GM13977 (cell line): ENCODE measurements at regions not wholly inside any gene's neighbourhood (a gene's known extent, or its start where the extent isn't known, plus 50 kb on each side); places are given as distances from the start of the nearest gene placed in this dataset.

Experiments
- DNase-seq: peaks from one replicate; pipeline ENCODE4 v3.0.0; 2012; ENCODE audit warnings: low spot score
- CTCF ChIP-seq: IDR thresholded peaks from 2 replicates; pipeline ENCODE4 v1.5.1; 2012; ENCODE audit warnings: mild to moderate bottlenecking, control low read depth; ENCODE audit not compliant: insufficient read depth; ENCODE audit errors: extremely low read depth, missing control alignments
- in situ Hi-C: fragments of 300-500 bp; cut with MboI; formaldehyde crosslinking; loops from one replicate; pipeline ENCODE4 v1.12.0; 2022; ENCODE audit warnings: low sequenced_read_pairs, low pct_unique_long_range_greater_than_20kb, mixed read lengths, inconsistent platforms; ENCODE audit not compliant: unreplicated experiment

DNA sequence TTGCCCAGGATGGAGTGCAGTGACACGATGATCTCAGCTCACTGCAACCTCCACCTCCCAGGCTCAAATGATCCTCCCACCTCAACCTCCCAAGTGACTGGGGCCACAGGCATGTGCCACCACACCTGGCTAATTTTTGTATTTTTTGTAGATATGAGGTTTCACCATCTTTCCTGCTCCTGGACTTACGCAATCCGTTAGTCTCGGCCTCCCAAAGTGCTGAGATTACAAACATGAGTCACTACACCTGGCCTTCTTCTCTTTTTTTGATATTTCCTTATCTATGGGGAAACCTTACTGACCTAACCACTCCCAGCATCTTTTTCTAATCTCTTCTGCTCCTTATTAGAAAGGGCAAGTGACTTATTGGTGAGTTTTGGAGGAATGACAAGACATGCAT is 121.7 kb upstream of the CHORDC1 start:
- in situ Hi-C loops, result no loop called here
- DNase-seq, result no peak

GRCh38 chr11:90343673-90344072 is 120.8 kb upstream of the CHORDC1 start:
- DNase-seq, result no peak
- no peak for TF ChIP-seq CTCF
- in situ Hi-C loops, result no loop called here

More for the DNA sequence above, 121.7 kb upstream of the CHORDC1 start:
- no peak for TF ChIP-seq CTCF

- TF ChIP-seq CTCF, result no peak
- in situ Hi-C loops, result no loop called here
- DNase-seq, result no peak
Observed at GRCh38 chr11:90341986-90342385, 119.1 kb upstream of the CHORDC1 start.

GRCh38 chr11:90332415-90332814 is 109.6 kb upstream of the CHORDC1 start:
- DNase-seq, result no peak
- TF ChIP-seq CTCF, result no peak
- in situ Hi-C loops, result no loop called here

DNA sequence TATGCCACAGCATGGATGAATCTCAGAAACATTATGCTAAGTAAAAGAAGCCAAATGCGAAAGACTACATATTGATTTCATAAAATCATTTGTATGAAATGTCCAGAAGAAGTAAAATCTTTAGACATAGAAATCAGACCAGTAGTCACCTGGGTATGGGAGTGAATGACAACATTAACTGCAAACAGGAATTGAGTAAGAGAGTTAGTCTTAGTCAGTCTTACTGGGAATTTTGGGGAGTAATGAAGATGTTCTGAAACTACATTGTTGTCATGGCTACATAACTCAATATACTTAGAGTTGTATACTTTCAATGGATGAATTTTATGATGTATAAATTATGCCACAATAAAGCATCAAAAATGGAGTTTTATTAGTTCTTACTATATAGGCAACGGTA is 107.8 kb upstream of the CHORDC1 start:
- TF ChIP-seq CTCF, result no peak
- no peak for DNase-seq
- in situ Hi-C loops, result no loop called here

GRCh38 chr11:90329043-90329442 is 106.2 kb upstream of the CHORDC1 start:
- in situ Hi-C loops, result no loop called here
- TF ChIP-seq CTCF, result no peak

DNA sequence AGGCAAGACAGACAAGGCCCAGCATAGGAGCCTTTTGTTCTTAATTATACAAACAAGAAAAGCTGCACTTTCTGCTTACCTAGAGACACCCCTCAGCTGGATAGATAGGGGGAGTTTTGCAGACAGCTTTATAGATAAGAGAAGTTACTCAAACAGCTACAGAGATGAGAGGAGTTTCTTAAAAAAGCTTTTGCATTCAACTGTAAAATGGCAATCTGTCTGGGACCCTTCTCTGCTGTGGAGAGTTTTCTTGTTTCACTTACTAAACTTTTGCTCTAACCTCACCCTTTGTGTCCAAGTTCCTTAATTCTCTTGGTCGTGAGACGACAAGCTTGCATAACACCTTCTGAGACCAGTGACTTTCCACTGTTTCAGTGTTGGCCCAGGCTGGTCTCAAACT is 103.8 kb upstream of the CHORDC1 start:
- no peak for TF ChIP-seq CTCF
- DNase-seq, result no peak
- in situ Hi-C loops, result no loop called here

More at GRCh38 chr11:90329043-90329442, 106.2 kb upstream of the CHORDC1 start:
- DNase-seq, result no peak
